ENCODE measurements at regions not wholly inside any gene's neighbourhood (a gene's known extent, or its start where the extent isn't known, plus 50 kb on each side); places are given as distances from the start of the nearest gene placed in this dataset.

DNA sequence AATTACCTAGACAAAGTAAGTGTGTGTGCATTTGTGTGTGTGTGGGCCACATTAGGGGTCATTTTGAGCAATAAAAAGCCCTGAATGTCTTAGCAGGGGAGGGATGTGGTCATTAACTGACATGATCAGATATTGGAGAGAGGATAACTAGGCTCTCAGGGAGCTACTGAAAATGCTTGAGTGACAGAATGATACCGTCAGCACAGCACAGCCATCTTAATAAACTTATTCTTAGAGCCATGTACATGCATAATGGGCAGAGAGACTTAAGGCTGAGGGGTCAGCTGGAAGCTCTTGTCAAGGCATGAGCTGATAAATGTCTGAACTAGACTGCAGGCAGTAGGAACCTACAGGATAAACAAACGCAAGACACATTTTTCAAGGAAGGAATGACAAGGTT lies 239.1 kb upstream of the NCAM1 start:
- no peak for DNase-seq (ENCODE audit: low spot score in 2 of 2)
- no peaks in the 10 kb centered on the region for H3K4me1 ChIP-seq
- H3K4me3 ChIP-seq: no peak overlapping the region
- no peak overlapping the region for H3K27ac ChIP-seq
- intact Hi-C loops (cut with DNase I): no loop called here
- TF ChIP-seq, protein P1, sequence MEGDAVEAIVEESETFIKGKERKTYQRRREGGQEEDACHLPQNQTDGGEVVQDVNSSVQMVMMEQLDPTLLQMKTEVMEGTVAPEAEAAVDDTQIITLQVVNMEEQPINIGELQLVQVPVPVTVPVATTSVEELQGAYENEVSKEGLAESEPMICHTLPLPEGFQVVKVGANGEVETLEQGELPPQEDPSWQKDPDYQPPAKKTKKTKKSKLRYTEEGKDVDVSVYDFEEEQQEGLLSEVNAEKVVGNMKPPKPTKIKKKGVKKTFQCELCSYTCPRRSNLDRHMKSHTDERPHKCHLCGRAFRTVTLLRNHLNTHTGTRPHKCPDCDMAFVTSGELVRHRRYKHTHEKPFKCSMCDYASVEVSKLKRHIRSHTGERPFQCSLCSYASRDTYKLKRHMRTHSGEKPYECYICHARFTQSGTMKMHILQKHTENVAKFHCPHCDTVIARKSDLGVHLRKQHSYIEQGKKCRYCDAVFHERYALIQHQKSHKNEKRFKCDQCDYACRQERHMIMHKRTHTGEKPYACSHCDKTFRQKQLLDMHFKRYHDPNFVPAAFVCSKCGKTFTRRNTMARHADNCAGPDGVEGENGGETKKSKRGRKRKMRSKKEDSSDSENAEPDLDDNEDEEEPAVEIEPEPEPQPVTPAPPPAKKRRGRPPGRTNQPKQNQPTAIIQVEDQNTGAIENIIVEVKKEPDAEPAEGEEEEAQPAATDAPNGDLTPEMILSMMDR (IDR thresholded peaks at IDR 0.05): no peak
- no peaks in the 10 kb centered on the region for H3K27me3 ChIP-seq
- no peaks in the 10 kb centered on the region for H3K36me3 ChIP-seq
- H3K9me3 ChIP-seq: no peaks in the 10 kb centered on the region

DNA sequence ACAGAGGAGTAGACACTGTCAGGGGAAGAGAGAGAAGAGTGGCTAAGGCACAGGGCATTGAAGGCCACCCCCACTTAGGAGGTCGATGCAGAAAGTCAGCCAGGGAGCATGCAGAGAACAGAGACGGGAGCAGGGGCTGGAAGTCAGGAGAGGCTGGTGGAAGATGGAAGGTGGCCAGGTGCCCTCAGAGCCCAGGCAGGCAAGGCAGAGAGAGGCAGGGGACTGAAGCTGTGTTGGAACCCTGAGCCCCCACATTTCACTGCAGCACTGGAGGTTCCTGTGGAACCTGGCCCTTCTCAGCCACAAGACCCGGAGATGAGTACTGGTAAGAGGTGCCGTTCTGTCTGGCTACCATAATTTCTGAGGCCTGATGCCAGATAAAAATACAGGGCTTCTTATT lies 238.3 kb upstream of the NCAM1 start:
- H3K27ac ChIP-seq: no peak overlapping the region
- H3K4me3 ChIP-seq: no peak overlapping the region
- H3K4me1 ChIP-seq: no peaks in the 10 kb centered on the region
- TF ChIP-seq, protein P1 (IDR thresholded peaks at IDR 0.05): no peak
- H3K27me3 ChIP-seq: no peaks in the 10 kb centered on the region
- no peak for DNase-seq (ENCODE audit: low spot score in 2 of 2)
- intact Hi-C loops (cut with DNase I): no loop called here
- no peaks in the 10 kb centered on the region for H3K36me3 ChIP-seq
- no peaks in the 10 kb centered on the region for H3K9me3 ChIP-seq

DNA sequence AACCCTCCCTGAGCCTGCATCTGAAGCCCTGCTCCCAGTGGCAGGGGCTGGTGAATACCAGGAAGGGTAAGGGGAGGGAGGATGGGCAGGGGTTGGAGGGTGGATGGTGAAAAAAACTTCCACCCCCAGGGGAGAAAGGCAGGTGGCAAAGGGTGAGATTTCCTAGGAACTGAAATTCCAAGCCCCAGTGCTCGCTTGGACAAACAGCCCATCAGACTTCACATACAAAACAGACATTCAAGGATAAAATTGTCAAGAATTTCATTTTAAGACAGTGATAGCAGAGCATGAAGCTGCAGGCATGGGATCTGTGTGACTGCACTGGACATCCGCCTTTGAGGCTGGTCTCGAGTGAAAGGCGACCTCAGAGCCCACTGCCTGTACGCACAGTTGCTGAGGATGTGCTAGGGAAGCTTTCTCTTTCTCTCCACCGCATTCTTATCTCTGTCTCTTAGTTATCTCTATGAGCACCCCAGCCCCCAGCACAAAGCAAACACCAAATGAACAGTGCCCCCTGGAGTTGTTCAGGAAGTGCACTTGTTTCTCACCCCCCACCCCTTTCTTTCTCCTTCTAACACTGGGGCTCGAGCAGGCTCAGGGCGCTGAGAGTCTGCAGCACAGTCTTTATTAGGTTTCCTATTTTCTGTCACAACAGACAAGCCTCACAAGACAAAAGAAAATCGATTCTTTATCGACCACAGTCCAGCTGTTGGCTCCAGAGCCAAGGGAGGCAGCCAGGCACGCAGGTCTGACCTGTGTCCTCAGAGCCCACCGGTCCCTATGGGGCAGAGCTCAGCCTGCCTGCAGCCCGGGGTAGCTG lies 237.3 kb upstream of the NCAM1 start:
- H3K36me3 ChIP-seq: no peaks in the 10 kb centered on the region
- no peak overlapping the region for H3K27ac ChIP-seq
- TF ChIP-seq, protein P1 (IDR thresholded peaks at IDR 0.05): no peak
- intact Hi-C loops (cut with DNase I): no loop called here
- DNase-seq (ENCODE audit: low spot score in 2 of 2): no peak
- no peaks in the 10 kb centered on the region for H3K9me3 ChIP-seq
- H3K4me1 ChIP-seq: no peaks in the 10 kb centered on the region
- no peaks in the 10 kb centered on the region for H3K27me3 ChIP-seq
- no peak overlapping the region for H3K4me3 ChIP-seq

DNA sequence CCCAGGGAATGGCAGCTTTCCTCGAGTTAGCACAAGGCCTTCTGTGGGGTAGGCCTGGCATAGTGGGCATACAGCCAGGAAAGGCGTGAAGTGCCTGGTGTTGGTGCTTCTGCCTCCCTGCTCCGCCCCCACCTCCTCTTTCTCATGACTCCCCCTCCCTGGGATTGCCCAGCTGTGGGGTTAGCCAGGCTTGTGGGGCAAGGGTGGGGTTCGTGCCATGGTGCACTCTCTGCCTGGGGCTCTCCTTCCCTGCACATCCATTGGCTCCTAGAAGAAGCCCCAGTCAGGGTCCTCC lies 236.8 kb upstream of the NCAM1 start:
- intact Hi-C loops (cut with DNase I): no loop called here
- Histone ChIP-seq H3K9me3 (no peaks in the 10 kb centered on the region), H3K4me1 (no peaks in the 10 kb centered on the region), H3K36me3 (no peaks in the 10 kb centered on the region), H3K4me3 (no peak overlapping the region), H3K27me3 (no peaks in the 10 kb centered on the region), H3K27ac (no peak overlapping the region)
- TF ChIP-seq, protein P1 (IDR thresholded peaks at IDR 0.05): no peak
- DNase-seq (ENCODE audit: low spot score in 2 of 2): no peak

DNA sequence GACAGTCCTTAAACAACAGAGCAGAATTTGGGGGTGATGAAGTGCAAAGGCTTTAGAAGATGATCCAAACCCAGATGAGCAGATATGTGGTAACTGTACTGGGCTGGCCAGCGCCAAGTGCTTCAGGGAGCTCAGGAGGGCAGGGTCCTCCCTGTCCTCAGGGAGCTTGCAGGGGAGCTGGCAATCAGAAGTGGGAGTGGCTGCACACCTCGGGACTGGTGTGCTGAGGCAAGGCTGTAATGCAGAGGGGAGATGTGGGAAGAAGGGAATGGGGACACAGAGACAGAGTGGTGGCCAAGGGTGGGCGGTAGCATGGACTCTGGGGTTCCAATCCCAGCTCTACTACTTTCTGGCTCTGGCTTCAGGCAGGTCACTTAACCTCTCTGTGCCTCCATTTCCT lies 235.6 kb upstream of the NCAM1 start:
- H3K4me3 ChIP-seq: no peak overlapping the region
- TF ChIP-seq, protein P1 (IDR thresholded peaks at IDR 0.05): no peak
- no peaks in the 10 kb centered on the region for H3K4me1 ChIP-seq
- no peaks in the 10 kb centered on the region for H3K36me3 ChIP-seq
- intact Hi-C loops (cut with DNase I): no loop called here
- H3K27me3 ChIP-seq: no peaks in the 10 kb centered on the region
- no peak overlapping the region for H3K27ac ChIP-seq
- no peak for DNase-seq (ENCODE audit: low spot score in 2 of 2)
- no peaks in the 10 kb centered on the region for H3K9me3 ChIP-seq
